ENCODE measurements at regions not wholly inside any gene's neighbourhood (a gene's known extent, or its start where the extent isn't known, plus 50 kb on each side); places are given as distances from the start of the nearest gene placed in this dataset.

- Histone ChIP-seq H3K9me3 (ENCODE audit: insufficient read depth, low read depth, low read length) (no peaks in the 10 kb centered on the region), H3K27ac (ENCODE audit: low read length) (no peak overlapping the region), H3K4me3 (ENCODE audit: low read length) (no peak overlapping the region), H3K36me3 (ENCODE audit: insufficient read depth, low read depth, low read length) (no peaks in the 10 kb centered on the region), H3K27me3 (ENCODE audit: insufficient read depth, low read length) (peaks cover 8% of the 10 kb centered on the region), H3K9ac (ENCODE audit: low read depth, low read length) (no peak overlapping the region), H3K4me1 (ENCODE audit: insufficient read depth, low read length) (no peaks in the 10 kb centered on the region)
Measured at GRCh38 chr11:119854521-119854920, 125.5 kb upstream of the NECTIN1 start.

GRCh38 chr11:119853581-119854360 lies 124.8 kb upstream of the NECTIN1 start:
- H3K27ac ChIP-seq (ENCODE audit: low read length) = no peak overlapping the region
- no peak overlapping the region for H3K9ac ChIP-seq (ENCODE audit: low read depth, low read length)
- peaks cover 6% of the 10 kb centered on the region for H3K27me3 ChIP-seq (ENCODE audit: insufficient read depth, low read length)
- H3K4me3 ChIP-seq (ENCODE audit: low read length) = no peak overlapping the region
- no peaks in the 10 kb centered on the region for H3K36me3 ChIP-seq (ENCODE audit: insufficient read depth, low read depth, low read length)
- no peaks in the 10 kb centered on the region for H3K4me1 ChIP-seq (ENCODE audit: insufficient read depth, low read length)
- H3K9me3 ChIP-seq (ENCODE audit: insufficient read depth, low read depth, low read length) = no peaks in the 10 kb centered on the region

GRCh38 chr11:119852741-119853140 lies 123.7 kb upstream of the NECTIN1 start:
- no peaks in the 10 kb centered on the region for H3K4me1 ChIP-seq (ENCODE audit: insufficient read depth, low read length)
- no peaks in the 10 kb centered on the region for H3K36me3 ChIP-seq (ENCODE audit: insufficient read depth, low read depth, low read length)
- H3K27me3 ChIP-seq (ENCODE audit: insufficient read depth, low read length) = no peaks in the 10 kb centered on the region; the same call in 1 of the 2 replicates
- H3K9me3 ChIP-seq (ENCODE audit: insufficient read depth, low read depth, low read length) = no peaks in the 10 kb centered on the region
- H3K27ac ChIP-seq (ENCODE audit: low read length) = no peak overlapping the region
- no peak overlapping the region for H3K4me3 ChIP-seq (ENCODE audit: low read length)
- no peak overlapping the region for H3K9ac ChIP-seq (ENCODE audit: low read depth, low read length)

GRCh38 chr11:119850822-119851409 lies 121.9 kb upstream of the NECTIN1 start:
- Histone ChIP-seq H3K9me3 (ENCODE audit: insufficient read depth, low read depth, low read length) (no peaks in the 10 kb centered on the region), H3K36me3 (ENCODE audit: insufficient read depth, low read depth, low read length) (no peaks in the 10 kb centered on the region), H3K27ac (ENCODE audit: low read length) (no peak overlapping the region), H3K4me3 (ENCODE audit: low read length) (no peak overlapping the region), H3K4me1 (ENCODE audit: insufficient read depth, low read length) (no peaks in the 10 kb centered on the region), H3K9ac (ENCODE audit: low read depth, low read length) (no peak overlapping the region), H3K27me3 (ENCODE audit: insufficient read depth, low read length) (no peaks in the 10 kb centered on the region; the same call in 1 of the 2 replicates)

GRCh38 chr11:119849872-119850271 lies 120.9 kb upstream of the NECTIN1 start:
- Histone ChIP-seq H3K4me3 (ENCODE audit: low read length) (no peak overlapping the region), H3K9me3 (ENCODE audit: insufficient read depth, low read depth, low read length) (no peaks in the 10 kb centered on the region), H3K9ac (ENCODE audit: low read depth, low read length) (no peak overlapping the region), H3K27ac (ENCODE audit: low read length) (no peak overlapping the region), H3K4me1 (ENCODE audit: insufficient read depth, low read length) (no peaks in the 10 kb centered on the region), H3K27me3 (ENCODE audit: insufficient read depth, low read length) (no peaks in the 10 kb centered on the region; the same call in 1 of the 2 replicates), H3K36me3 (ENCODE audit: insufficient read depth, low read depth, low read length) (no peaks in the 10 kb centered on the region)

GRCh38 chr11:119847853-119848252 lies 118.9 kb upstream of the NECTIN1 start:
- Histone ChIP-seq H3K27me3 (ENCODE audit: insufficient read depth, low read length) (no peaks in the 10 kb centered on the region; the same call in 1 of the 2 replicates), H3K27ac (ENCODE audit: low read length) (no peak overlapping the region), H3K4me1 (ENCODE audit: insufficient read depth, low read length) (no peaks in the 10 kb centered on the region), H3K36me3 (ENCODE audit: insufficient read depth, low read depth, low read length) (no peaks in the 10 kb centered on the region), H3K9ac (ENCODE audit: low read depth, low read length) (no peak overlapping the region), H3K9me3 (ENCODE audit: insufficient read depth, low read depth, low read length) (no peaks in the 10 kb centered on the region), H3K4me3 (ENCODE audit: low read length) (no peak overlapping the region)

- no peaks in the 10 kb centered on the region for H3K36me3 ChIP-seq (ENCODE audit: insufficient read depth, low read depth, low read length)
- no peak overlapping the region for H3K9ac ChIP-seq (ENCODE audit: low read depth, low read length)
- H3K27me3 ChIP-seq (ENCODE audit: insufficient read depth, low read length) = no peaks in the 10 kb centered on the region; the same call in 1 of the 2 replicates
- H3K9me3 ChIP-seq (ENCODE audit: insufficient read depth, low read depth, low read length) = no peaks in the 10 kb centered on the region
- H3K4me3 ChIP-seq (ENCODE audit: low read length) = no peak overlapping the region
- H3K27ac ChIP-seq (ENCODE audit: low read length) = no peak overlapping the region
- H3K4me1 ChIP-seq (ENCODE audit: insufficient read depth, low read length) = no peaks in the 10 kb centered on the region
Measured at GRCh38 chr11:119846374-119846773, 117.4 kb upstream of the NECTIN1 start.

GRCh38 chr11:119845756-119846155 lies 116.8 kb upstream of the NECTIN1 start:
- Histone ChIP-seq H3K27ac (ENCODE audit: low read length) (no peak overlapping the region), H3K9me3 (ENCODE audit: insufficient read depth, low read depth, low read length) (no peaks in the 10 kb centered on the region), H3K9ac (ENCODE audit: low read depth, low read length) (no peak overlapping the region), H3K36me3 (ENCODE audit: insufficient read depth, low read depth, low read length) (no peaks in the 10 kb centered on the region), H3K4me3 (ENCODE audit: low read length) (no peak overlapping the region), H3K4me1 (ENCODE audit: insufficient read depth, low read length) (no peaks in the 10 kb centered on the region), H3K27me3 (ENCODE audit: insufficient read depth, low read length) (peaks cover 4% of the 10 kb centered on the region; the same call in 1 of the 2 replicates)

- no peaks in the 10 kb centered on the region for H3K9me3 ChIP-seq (ENCODE audit: insufficient read depth, low read depth, low read length)
- no peak overlapping the region for H3K9ac ChIP-seq (ENCODE audit: low read depth, low read length)
- no peaks in the 10 kb centered on the region for H3K4me1 ChIP-seq (ENCODE audit: insufficient read depth, low read length)
- H3K27ac ChIP-seq (ENCODE audit: low read length) = no peak overlapping the region
- no peak overlapping the region for H3K4me3 ChIP-seq (ENCODE audit: low read length)
- H3K36me3 ChIP-seq (ENCODE audit: insufficient read depth, low read depth, low read length) = no peaks in the 10 kb centered on the region
- H3K27me3 ChIP-seq (ENCODE audit: insufficient read depth, low read length) = peaks cover 4% of the 10 kb centered on the region; the same call in 1 of the 2 replicates
Measured at GRCh38 chr11:119845305-119845704, 116.3 kb upstream of the NECTIN1 start.

- no peak overlapping the region for H3K27ac ChIP-seq (ENCODE audit: low read length)
- H3K36me3 ChIP-seq (ENCODE audit: insufficient read depth, low read depth, low read length) = no peaks in the 10 kb centered on the region
- no peak overlapping the region for H3K9ac ChIP-seq (ENCODE audit: low read depth, low read length)
- H3K9me3 ChIP-seq (ENCODE audit: insufficient read depth, low read depth, low read length) = no peaks in the 10 kb centered on the region
- H3K27me3 ChIP-seq (ENCODE audit: insufficient read depth, low read length) = peaks cover 4% of the 10 kb centered on the region; the same call in 1 of the 2 replicates
- H3K4me3 ChIP-seq (ENCODE audit: low read length) = no peak overlapping the region
- no peaks in the 10 kb centered on the region for H3K4me1 ChIP-seq (ENCODE audit: insufficient read depth, low read length)
Measured at GRCh38 chr11:119844808-119845207, 115.8 kb upstream of the NECTIN1 start.

GRCh38 chr11:119843877-119844276 lies 114.9 kb upstream of the NECTIN1 start:
- no peak overlapping the region for H3K9ac ChIP-seq (ENCODE audit: low read depth, low read length)
- H3K36me3 ChIP-seq (ENCODE audit: insufficient read depth, low read depth, low read length) = no peaks in the 10 kb centered on the region
- peaks cover 5% of the 10 kb centered on the region; the same call in 1 of the 2 replicates for H3K27me3 ChIP-seq (ENCODE audit: insufficient read depth, low read length)
- no peaks in the 10 kb centered on the region for H3K4me1 ChIP-seq (ENCODE audit: insufficient read depth, low read length)
- no peak overlapping the region for H3K27ac ChIP-seq (ENCODE audit: low read length)
- no peaks in the 10 kb centered on the region for H3K9me3 ChIP-seq (ENCODE audit: insufficient read depth, low read depth, low read length)
- H3K4me3 ChIP-seq (ENCODE audit: low read length) = no peak overlapping the region

- Histone ChIP-seq H3K4me3 (ENCODE audit: low read length) (no peak overlapping the region), H3K27me3 (ENCODE audit: insufficient read depth, low read length) (peaks cover 8% of the 10 kb centered on the region; the same call in 1 of the 2 replicates), H3K9me3 (ENCODE audit: insufficient read depth, low read depth, low read length) (no peaks in the 10 kb centered on the region), H3K27ac (ENCODE audit: low read length) (no peak overlapping the region), H3K36me3 (ENCODE audit: insufficient read depth, low read depth, low read length) (no peaks in the 10 kb centered on the region), H3K9ac (ENCODE audit: low read depth, low read length) (no peak overlapping the region), H3K4me1 (ENCODE audit: insufficient read depth, low read length) (no peaks in the 10 kb centered on the region)
Measured at GRCh38 chr11:119842731-119843130, 113.7 kb upstream of the NECTIN1 start.

Measured in iPS-20b (cell line).